ENCODE measurements at regions not wholly inside any gene's neighbourhood (a gene's known extent, or its start where the extent isn't known, plus 50 kb on each side); places are given as distances from the start of the nearest gene placed in this dataset.

- H3K27ac ChIP-seq = peak overlapping the region in 2 of 10 donors; percentile 10 to 16
- no peaks in the 10 kb centered on the region for H3K36me3 ChIP-seq
- no peaks in the 10 kb centered on the region for H3K9me3 ChIP-seq
- peak; percentile 61 to 99 (median 90) for ATAC-seq
- intact Hi-C loops (cut with DNase I) = loop anchor here in 1 of 10 donors (2.0 kb wide), 1 partner anchor 19 kb away; no protein-coding TSS in a partner anchor
- TF ChIP-seq CTCF (IDR thresholded peaks at IDR 0.05) = peak in 1 of 9 donors; percentile 19
- no peaks in the 10 kb centered on the region for H3K27me3 ChIP-seq
- WGBS, 2 donors = 35 to 41% methylated on average over 2 of the region's 2 CpGs
- H3K4me3 ChIP-seq = no peak overlapping the region
- H3K4me1 ChIP-seq = peaks cover 0 to 12% (median 6%) of the 10 kb centered on the region in 9 donors
- DNase-seq = peak; percentile 14 to 24
These were observed 668.3 kb downstream of the IRS1 start for GRCh38 chr2:226131299-226131784.

- no peaks in the 10 kb centered on the region for H3K9me3 ChIP-seq
- no peak for TF ChIP-seq CTCF (IDR thresholded peaks at IDR 0.05)
- no peak overlapping the region for H3K4me3 ChIP-seq
- ATAC-seq = peak in 1 of 8 donors; percentile 32
- no peaks in the 10 kb centered on the region for H3K36me3 ChIP-seq
- H3K27me3 ChIP-seq = no peaks in the 10 kb centered on the region
- no peak overlapping the region for H3K27ac ChIP-seq
- peaks cover 0 to 16% (median 10%) of the 10 kb centered on the region in 9 donors for H3K4me1 ChIP-seq
- DNase-seq = no peak
- intact Hi-C loops (cut with DNase I) = loop anchor here in 1 of 10 donors (2.0 kb wide), 1 partner anchor 21 kb away; no protein-coding TSS in a partner anchor
- 29 to 48% methylated on average over 2 of the region's 2 CpGs for WGBS, 2 donors
These were observed 669.4 kb downstream of the IRS1 start for GRCh38 chr2:226130192-226130591.

- ATAC-seq (no peak), DNase-seq (no peak)
- intact Hi-C loops (cut with DNase I) = loop anchor here in 1 of 10 donors (10.0 kb wide), 1 partner anchor 667 kb away; the partner anchor contains the start of gene IRS1
- WGBS, 2 donors = 65 to 73% methylated on average over 1 of the region's 1 CpG
- no peaks in the 10 kb centered on the region for H3K36me3 ChIP-seq
- H3K4me3 ChIP-seq = no peak overlapping the region
- no peaks in the 10 kb centered on the region for H3K27me3 ChIP-seq
- no peak overlapping the region for H3K27ac ChIP-seq
- H3K9me3 ChIP-seq = no peaks in the 10 kb centered on the region
- no peak for TF ChIP-seq CTCF (IDR thresholded peaks at IDR 0.05)
- peaks cover 0 to 40% (median 12%) of the 10 kb centered on the region in 9 donors for H3K4me1 ChIP-seq
These were observed 671.9 kb downstream of the IRS1 start for GRCh38 chr2:226127682-226128081.

GRCh38 chr2:226126104-226126503 lies 673.5 kb downstream of the IRS1 start:
- H3K27me3 ChIP-seq = no peaks in the 10 kb centered on the region
- WGBS, 2 donors = 87 to 89% methylated on average over 1 of the region's 1 CpG
- intact Hi-C loops (cut with DNase I) = loop anchor here in 1 of 10 donors (10.0 kb wide), 1 partner anchor 669 kb away; the partner anchor contains the start of gene IRS1
- H3K4me1 ChIP-seq = peaks cover 0 to 50% (median 5%) of the 10 kb centered on the region in 9 donors
- no peak for DNase-seq
- H3K9me3 ChIP-seq = no peaks in the 10 kb centered on the region
- H3K4me3 ChIP-seq = no peak overlapping the region
- H3K27ac ChIP-seq = no peak overlapping the region
- TF ChIP-seq CTCF (IDR thresholded peaks at IDR 0.05) = no peak
- ATAC-seq = no peak
- no peaks in the 10 kb centered on the region for H3K36me3 ChIP-seq
